ENCODE measurements at regions not wholly inside any gene's neighbourhood (a gene's known extent, or its start where the extent isn't known, plus 50 kb on each side); places are given as distances from the start of the nearest gene placed in this dataset.

- Histone ChIP-seq H3K4me1 (ENCODE audit: insufficient read depth, low read length) (no peaks in the 10 kb centered on the region), H3K9ac (ENCODE audit: low read depth, low read length) (no peak overlapping the region), H3K9me3 (ENCODE audit: control insufficient read depth, insufficient read depth, low read length) (no peaks in the 10 kb centered on the region), H3K36me3 (ENCODE audit: insufficient read depth, low read length) (no peaks in the 10 kb centered on the region)
Measured at GRCh38 chr9:107647611-107648010, 158.0 kb upstream of the KLF4 start.

GRCh38 chr9:107647141-107647540 lies 157.6 kb upstream of the KLF4 start:
- no peaks in the 10 kb centered on the region for H3K9me3 ChIP-seq (ENCODE audit: control insufficient read depth, insufficient read depth, low read length)
- H3K4me1 ChIP-seq (ENCODE audit: insufficient read depth, low read length), result no peaks in the 10 kb centered on the region
- H3K36me3 ChIP-seq (ENCODE audit: insufficient read depth, low read length), result no peaks in the 10 kb centered on the region
- no peak overlapping the region for H3K9ac ChIP-seq (ENCODE audit: low read depth, low read length)

GRCh38 chr9:107645464-107645833 lies 155.9 kb upstream of the KLF4 start:
- Histone ChIP-seq H3K9ac (ENCODE audit: low read depth, low read length) (no peak overlapping the region), H3K9me3 (ENCODE audit: control insufficient read depth, insufficient read depth, low read length) (no peaks in the 10 kb centered on the region), H3K36me3 (ENCODE audit: insufficient read depth, low read length) (no peaks in the 10 kb centered on the region), H3K4me1 (ENCODE audit: insufficient read depth, low read length) (no peaks in the 10 kb centered on the region)

GRCh38 chr9:107644733-107645463 lies 155.3 kb upstream of the KLF4 start:
- Histone ChIP-seq H3K4me1 (ENCODE audit: insufficient read depth, low read length) (no peaks in the 10 kb centered on the region), H3K9me3 (ENCODE audit: control insufficient read depth, insufficient read depth, low read length) (no peaks in the 10 kb centered on the region), H3K36me3 (ENCODE audit: insufficient read depth, low read length) (no peaks in the 10 kb centered on the region), H3K9ac (ENCODE audit: low read depth, low read length) (no peak overlapping the region)

- Histone ChIP-seq H3K4me1 (ENCODE audit: insufficient read depth, low read length) (peaks cover 15% of the 10 kb centered on the region; the same call in 1 of the 2 replicates), H3K9ac (ENCODE audit: low read depth, low read length) (no peak overlapping the region), H3K36me3 (ENCODE audit: insufficient read depth, low read length) (no peaks in the 10 kb centered on the region), H3K9me3 (ENCODE audit: control insufficient read depth, insufficient read depth, low read length) (no peaks in the 10 kb centered on the region)
Measured at GRCh38 chr9:107639426-107639825, 149.9 kb upstream of the KLF4 start.

GRCh38 chr9:107638521-107639310 lies 149.1 kb upstream of the KLF4 start:
- peaks cover 15% of the 10 kb centered on the region; the same call in 1 of the 2 replicates for H3K4me1 ChIP-seq (ENCODE audit: insufficient read depth, low read length)
- H3K9ac ChIP-seq (ENCODE audit: low read depth, low read length), result peak overlapping the region; percentile 82; the same call in 1 of the 2 replicates
- H3K9me3 ChIP-seq (ENCODE audit: control insufficient read depth, insufficient read depth, low read length), result no peaks in the 10 kb centered on the region
- no peaks in the 10 kb centered on the region for H3K36me3 ChIP-seq (ENCODE audit: insufficient read depth, low read length)

- Histone ChIP-seq H3K4me1 (ENCODE audit: insufficient read depth, low read length) (peaks cover 23% of the 10 kb centered on the region), H3K9me3 (ENCODE audit: control insufficient read depth, insufficient read depth, low read length) (no peaks in the 10 kb centered on the region), H3K9ac (ENCODE audit: low read depth, low read length) (peak overlapping the region; percentile 82), H3K36me3 (ENCODE audit: insufficient read depth, low read length) (no peaks in the 10 kb centered on the region)
Measured at GRCh38 chr9:107637421-107638420, 148.2 kb upstream of the KLF4 start.

GRCh38 chr9:107636571-107637381 lies 147.2 kb upstream of the KLF4 start:
- Histone ChIP-seq H3K9me3 (ENCODE audit: control insufficient read depth, insufficient read depth, low read length) (no peaks in the 10 kb centered on the region), H3K4me1 (ENCODE audit: insufficient read depth, low read length) (peaks cover 33% of the 10 kb centered on the region), H3K36me3 (ENCODE audit: insufficient read depth, low read length) (no peaks in the 10 kb centered on the region), H3K9ac (ENCODE audit: low read depth, low read length) (peak overlapping the region; percentile 82)

GRCh38 chr9:107635803-107636174 lies 146.2 kb upstream of the KLF4 start:
- H3K9ac ChIP-seq (ENCODE audit: low read depth, low read length), result no peak overlapping the region
- H3K36me3 ChIP-seq (ENCODE audit: insufficient read depth, low read length), result no peaks in the 10 kb centered on the region
- H3K9me3 ChIP-seq (ENCODE audit: control insufficient read depth, insufficient read depth, low read length), result no peaks in the 10 kb centered on the region
- H3K4me1 ChIP-seq (ENCODE audit: insufficient read depth, low read length), result peaks cover 37% of the 10 kb centered on the region

GRCh38 chr9:107635101-107635802 lies 145.7 kb upstream of the KLF4 start:
- Histone ChIP-seq H3K9ac (ENCODE audit: low read depth, low read length) (no peak overlapping the region), H3K36me3 (ENCODE audit: insufficient read depth, low read length) (no peaks in the 10 kb centered on the region), H3K4me1 (ENCODE audit: insufficient read depth, low read length) (peaks cover 37% of the 10 kb centered on the region), H3K9me3 (ENCODE audit: control insufficient read depth, insufficient read depth, low read length) (no peaks in the 10 kb centered on the region)

GRCh38 chr9:107633406-107633805 lies 143.8 kb upstream of the KLF4 start:
- no peaks in the 10 kb centered on the region for H3K36me3 ChIP-seq (ENCODE audit: insufficient read depth, low read length)
- H3K9me3 ChIP-seq (ENCODE audit: control insufficient read depth, insufficient read depth, low read length), result no peaks in the 10 kb centered on the region
- peaks cover 33% of the 10 kb centered on the region for H3K4me1 ChIP-seq (ENCODE audit: insufficient read depth, low read length)
- H3K9ac ChIP-seq (ENCODE audit: low read depth, low read length), result no peak overlapping the region

- H3K9me3 ChIP-seq (ENCODE audit: control insufficient read depth, insufficient read depth, low read length), result no peaks in the 10 kb centered on the region
- peaks cover 32% of the 10 kb centered on the region for H3K4me1 ChIP-seq (ENCODE audit: insufficient read depth, low read length)
- no peak overlapping the region for H3K9ac ChIP-seq (ENCODE audit: low read depth, low read length)
- H3K36me3 ChIP-seq (ENCODE audit: insufficient read depth, low read length), result no peaks in the 10 kb centered on the region
Measured at GRCh38 chr9:107632661-107633060, 143.1 kb upstream of the KLF4 start.

GRCh38 chr9:107632216-107632615 lies 142.6 kb upstream of the KLF4 start:
- H3K9me3 ChIP-seq (ENCODE audit: control insufficient read depth, insufficient read depth, low read length), result no peaks in the 10 kb centered on the region
- H3K9ac ChIP-seq (ENCODE audit: low read depth, low read length), result no peak overlapping the region
- no peaks in the 10 kb centered on the region for H3K36me3 ChIP-seq (ENCODE audit: insufficient read depth, low read length)
- H3K4me1 ChIP-seq (ENCODE audit: insufficient read depth, low read length), result peaks cover 32% of the 10 kb centered on the region

All from ES-I3 (cell line).